ENCODE measurements at regions not wholly inside any gene's neighbourhood (a gene's known extent, or its start where the extent isn't known, plus 50 kb on each side); places are given as distances from the start of the nearest gene placed in this dataset.
A peak's percentile ranks its signal among the peaks of the same experiment; 100 is the strongest.

- Histone ChIP-seq H3K4me3 (no peak overlapping the region), H3K36me3 (no peaks in the 10 kb centered on the region), H3K4me1 (no peaks in the 10 kb centered on the region), H3K27me3 (ENCODE audit: low read depth) (no peaks in the 10 kb centered on the region), H3K27ac (no peak overlapping the region), H3K9me3 (no peaks in the 10 kb centered on the region)
- TF ChIP-seq, protein P1, sequence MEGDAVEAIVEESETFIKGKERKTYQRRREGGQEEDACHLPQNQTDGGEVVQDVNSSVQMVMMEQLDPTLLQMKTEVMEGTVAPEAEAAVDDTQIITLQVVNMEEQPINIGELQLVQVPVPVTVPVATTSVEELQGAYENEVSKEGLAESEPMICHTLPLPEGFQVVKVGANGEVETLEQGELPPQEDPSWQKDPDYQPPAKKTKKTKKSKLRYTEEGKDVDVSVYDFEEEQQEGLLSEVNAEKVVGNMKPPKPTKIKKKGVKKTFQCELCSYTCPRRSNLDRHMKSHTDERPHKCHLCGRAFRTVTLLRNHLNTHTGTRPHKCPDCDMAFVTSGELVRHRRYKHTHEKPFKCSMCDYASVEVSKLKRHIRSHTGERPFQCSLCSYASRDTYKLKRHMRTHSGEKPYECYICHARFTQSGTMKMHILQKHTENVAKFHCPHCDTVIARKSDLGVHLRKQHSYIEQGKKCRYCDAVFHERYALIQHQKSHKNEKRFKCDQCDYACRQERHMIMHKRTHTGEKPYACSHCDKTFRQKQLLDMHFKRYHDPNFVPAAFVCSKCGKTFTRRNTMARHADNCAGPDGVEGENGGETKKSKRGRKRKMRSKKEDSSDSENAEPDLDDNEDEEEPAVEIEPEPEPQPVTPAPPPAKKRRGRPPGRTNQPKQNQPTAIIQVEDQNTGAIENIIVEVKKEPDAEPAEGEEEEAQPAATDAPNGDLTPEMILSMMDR (IDR thresholded peaks at IDR 0.05), result no peak
- DNase-seq, result no peak
- intact Hi-C loops (cut with DNase I), result no loop called here
- ATAC-seq, result no peak
Observed at GRCh38 chr4:84336964-84337705, 162.0 kb downstream of the NKX6-1 start.

DNA sequence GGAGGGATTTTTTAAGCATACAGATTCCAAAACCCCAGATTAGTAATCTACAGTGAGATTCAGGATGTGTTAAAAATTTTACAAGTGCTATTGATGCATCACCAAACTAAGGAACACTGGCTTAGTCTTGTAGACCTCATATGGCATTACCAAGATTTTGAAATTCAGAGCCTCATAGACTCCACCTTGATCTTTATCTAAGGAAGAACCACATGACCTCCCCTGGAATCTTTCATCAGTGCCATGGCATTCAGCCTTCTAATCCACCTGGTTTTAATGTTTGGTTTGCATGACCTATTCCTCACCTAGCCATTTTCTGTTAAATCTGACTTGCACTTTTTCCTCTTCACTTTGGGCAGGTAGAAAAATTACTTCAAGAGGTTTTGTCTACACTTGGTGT, 171.6 kb downstream of the NKX6-1 start:
- Histone ChIP-seq H3K27me3 (ENCODE audit: low read depth) (no peaks in the 10 kb centered on the region), H3K9me3 (no peaks in the 10 kb centered on the region), H3K4me3 (no peak overlapping the region), H3K4me1 (no peaks in the 10 kb centered on the region), H3K36me3 (no peaks in the 10 kb centered on the region), H3K27ac (no peak overlapping the region)
- ATAC-seq (no peak), DNase-seq (no peak)
- intact Hi-C loops (cut with DNase I), result no loop called here
- TF ChIP-seq, protein P1 (IDR thresholded peaks at IDR 0.05), result no peak

DNA sequence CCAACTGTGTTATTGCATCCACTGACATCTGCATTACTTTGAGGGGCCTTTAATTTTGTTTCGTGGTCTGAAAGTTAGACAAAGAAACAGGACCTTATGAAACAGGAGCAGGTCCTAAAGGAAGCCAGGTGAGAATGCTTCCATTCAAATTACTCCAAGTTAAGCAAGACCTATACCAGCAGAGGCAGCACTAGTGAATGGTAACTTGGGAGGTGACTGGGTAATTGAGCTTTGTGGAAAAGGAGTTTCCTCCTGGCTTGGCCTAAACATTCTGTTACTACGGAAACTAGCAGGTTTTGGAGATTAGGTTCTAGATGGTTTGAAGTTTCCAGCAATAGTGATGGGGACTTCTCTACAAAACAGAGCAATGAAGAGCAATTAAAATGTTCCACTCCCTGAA, 173.5 kb downstream of the NKX6-1 start:
- H3K36me3 ChIP-seq, result no peaks in the 10 kb centered on the region
- no peaks in the 10 kb centered on the region for H3K4me1 ChIP-seq
- TF ChIP-seq, protein P1 (IDR thresholded peaks at IDR 0.05), result no peak
- H3K4me3 ChIP-seq, result no peak overlapping the region
- ATAC-seq (no peak), DNase-seq (no peak)
- no peak overlapping the region for H3K27ac ChIP-seq
- intact Hi-C loops (cut with DNase I), result no loop called here
- H3K27me3 ChIP-seq (ENCODE audit: low read depth), result no peaks in the 10 kb centered on the region
- no peaks in the 10 kb centered on the region for H3K9me3 ChIP-seq

- TF ChIP-seq, protein P1 (IDR thresholded peaks at IDR 0.05), result no peak
- Histone ChIP-seq H3K27ac (no peak overlapping the region), H3K9me3 (no peaks in the 10 kb centered on the region), H3K27me3 (ENCODE audit: low read depth) (no peaks in the 10 kb centered on the region), H3K4me3 (no peak overlapping the region), H3K4me1 (no peaks in the 10 kb centered on the region), H3K36me3 (no peaks in the 10 kb centered on the region)
- intact Hi-C loops (cut with DNase I), result no loop called here
- ATAC-seq, result no peak
- no peak for DNase-seq
Observed at GRCh38 chr4:84324303-84325245, 174.5 kb downstream of the NKX6-1 start.

DNA sequence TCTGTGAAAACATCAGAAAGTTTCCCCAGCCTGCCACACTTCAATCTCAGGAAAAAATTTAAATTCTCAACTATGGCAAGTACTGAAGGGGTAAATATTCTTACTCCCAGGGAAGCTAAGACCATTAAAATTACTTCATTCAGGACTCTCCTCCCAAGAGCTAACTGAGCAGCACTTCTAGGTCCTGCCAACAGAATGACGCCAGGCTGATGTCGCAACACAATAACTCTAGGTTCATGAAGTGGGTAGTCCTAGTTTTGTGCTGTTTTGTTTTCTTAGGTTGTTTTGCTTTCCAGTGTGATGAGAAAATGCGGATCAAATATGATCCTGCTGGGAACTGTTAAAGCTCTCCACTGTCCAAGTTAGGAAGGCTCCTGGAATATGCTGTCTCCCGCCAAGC, 180.0 kb downstream of the NKX6-1 start:
- Histone ChIP-seq H3K36me3 (no peaks in the 10 kb centered on the region), H3K27ac (no peak overlapping the region), H3K9me3 (no peaks in the 10 kb centered on the region), H3K4me1 (no peaks in the 10 kb centered on the region), H3K27me3 (ENCODE audit: low read depth) (no peaks in the 10 kb centered on the region), H3K4me3 (no peak overlapping the region)
- TF ChIP-seq, protein P1 (IDR thresholded peaks at IDR 0.05), result no peak
- ATAC-seq (peak; percentile 85 to 93), DNase-seq (peak; percentile 69)
- intact Hi-C loops (cut with DNase I), result no loop called here
